H9 (cell line): ENCODE measurements at regions not wholly inside any gene's neighbourhood (a gene's known extent, or its start where the extent isn't known, plus 50 kb on each side); places are given as distances from the start of the nearest gene placed in this dataset.
"Not testable (repeated sequence)": the region's sequence is repeated elsewhere in the genome, so short reads cannot be mapped to it uniquely, and the experiment has no call there.

Experiments used
- DNase-seq: peaks from one replicate; pipeline ENCODE4 v3.0.0-alpha.2; 2017
- H2AFZ ChIP-seq: one replicate; pipeline ENCODE4 v1.6.1; 2013; ENCODE audit warnings: mild to moderate bottlenecking, low read length, control low read depth, moderate library complexity
- H2AK5ac ChIP-seq: 2 replicates; pipeline ENCODE4 v1.6.1; 2013; ENCODE audit warnings: low read length, control low read depth, mixed read lengths; ENCODE audit not compliant: insufficient read length
- H2BK120ac ChIP-seq: one replicate; pipeline ENCODE4 v1.6.1; 2013; ENCODE audit warnings: low read depth, mild to moderate bottlenecking, low read length, control low read depth, inconsistent platforms; ENCODE audit not compliant: poor library complexity, severe bottlenecking
- H2BK12ac ChIP-seq: 2 replicates; pipeline ENCODE4 v1.6.1; 2013; ENCODE audit warnings: low read length, control low read depth, mixed read lengths, low read depth; ENCODE audit not compliant: insufficient read length
- H2BK15ac ChIP-seq: 2 replicates; pipeline ENCODE4 v1.6.1; 2013; ENCODE audit warnings: low read depth, low read length, control low read depth
- H2BK20ac ChIP-seq: one replicate; pipeline ENCODE4 v1.6.1; 2013; ENCODE audit warnings: low read depth, mild to moderate bottlenecking, low read length, control low read depth, inconsistent platforms; ENCODE audit not compliant: poor library complexity, severe bottlenecking
- H2BK5ac ChIP-seq: 2 replicates; pipeline ENCODE4 v1.6.1; 2013; ENCODE audit warnings: low read length, control low read depth, mixed read lengths; ENCODE audit not compliant: insufficient read length
- H3K14ac ChIP-seq: 2 replicates; pipeline ENCODE4 v1.6.1; 2013; ENCODE audit warnings: low read length, control low read depth; ENCODE audit not compliant: insufficient read depth
- H3K18ac ChIP-seq: 2 replicates; pipeline ENCODE4 v1.6.1; 2013; ENCODE audit warnings: low read depth, mild to moderate bottlenecking, mixed read lengths, low read length, control low read depth; ENCODE audit not compliant: insufficient read length
- H3K23ac ChIP-seq: 2 replicates; pipeline ENCODE4 v1.6.1; 2013; ENCODE audit warnings: low read length, control low read depth, mixed read lengths, low read depth; ENCODE audit not compliant: insufficient read length
- H3K23me2 ChIP-seq: 2 replicates; pipeline ENCODE4 v1.6.1; 2013; ENCODE audit warnings: low read depth, mild to moderate bottlenecking, mixed read lengths, low read length, control low read depth; ENCODE audit not compliant: insufficient read length, poor library complexity, severe bottlenecking
- H3K27ac ChIP-seq: 2 replicates; pipeline ENCODE4 v1.5.1; 2013; ENCODE audit warnings: low read length, control low read depth, mixed read lengths, low read depth; ENCODE audit not compliant: insufficient read length
- H3K27me3 ChIP-seq: 2 replicates; pipeline ENCODE4 v1.6.1; 2013; ENCODE audit warnings: low read length, control low read depth, inconsistent platforms; ENCODE audit not compliant: insufficient read depth
- H3K4ac ChIP-seq: 2 replicates; pipeline ENCODE4 v1.6.1; 2013; ENCODE audit warnings: low read depth, mild to moderate bottlenecking, control low read depth, inconsistent platforms, low read length, moderate library complexity
- H3K4me1 ChIP-seq: 2 replicates; pipeline ENCODE4 v1.6.1; 2013; ENCODE audit warnings: low read length, control low read depth, inconsistent platforms; ENCODE audit not compliant: insufficient read depth
- H3K4me2 ChIP-seq: 2 replicates; pipeline ENCODE4 v1.6.1; 2013; ENCODE audit warnings: low read length, control low read depth, mixed read lengths; ENCODE audit not compliant: insufficient read length, insufficient read depth
- H3K56ac ChIP-seq: 2 replicates; pipeline ENCODE4 v1.6.1; 2013; ENCODE audit warnings: low read depth, mild to moderate bottlenecking, mixed read lengths, low read length, control low read depth; ENCODE audit not compliant: insufficient read length
- H3K79me1 ChIP-seq: 2 replicates; pipeline ENCODE4 v1.6.1; 2013; ENCODE audit warnings: low read depth, mild to moderate bottlenecking, moderate library complexity, low read length, control low read depth, inconsistent platforms; ENCODE audit not compliant: insufficient read depth, poor library complexity, severe bottlenecking
- H3K79me2 ChIP-seq: 2 replicates; pipeline ENCODE4 v1.6.1; 2013; ENCODE audit warnings: low read length, control low read depth, inconsistent platforms; ENCODE audit not compliant: insufficient read depth
- H3K9ac ChIP-seq: 2 replicates; pipeline ENCODE4 v1.6.1; 2013; ENCODE audit warnings: low read length, control low read depth, mixed read lengths; ENCODE audit not compliant: insufficient read length; ENCODE audit errors: extremely low read depth
- H3K9me3 ChIP-seq: one replicate; pipeline ENCODE4 v1.6.1; 2013; ENCODE audit warnings: low read depth, low read length, inconsistent platforms; ENCODE audit not compliant: control insufficient read depth
- H3T11ph ChIP-seq: one replicate; pipeline ENCODE4 v1.6.1; 2013; ENCODE audit warnings: mild to moderate bottlenecking, low read length, control low read depth, inconsistent platforms
- H4K20me1 ChIP-seq: one replicate; pipeline ENCODE4 v1.6.1; 2013; ENCODE audit not compliant: control insufficient read depth, insufficient read length, insufficient read depth
- H4K5ac ChIP-seq: 2 replicates; pipeline ENCODE4 v1.6.1; 2013; ENCODE audit warnings: low read depth, mild to moderate bottlenecking, mixed read lengths, low read length, control low read depth; ENCODE audit not compliant: insufficient read length
- H4K8ac ChIP-seq: replicated peaks from 2 replicates; pipeline ENCODE4 v1.6.1; 2013; ENCODE audit warnings: low read length, control low read depth, mixed read lengths, low read depth; ENCODE audit not compliant: insufficient read length
- H4K91ac ChIP-seq: 2 replicates; pipeline ENCODE4 v1.6.1; 2013; ENCODE audit warnings: low read depth, mild to moderate bottlenecking, moderate library complexity, mixed read lengths, low read length, control low read depth; ENCODE audit not compliant: insufficient read length
- H3K27ac Mint-ChIP-seq, 3 experiments: 2 replicates in 2 of 3; 3 replicates in 1 of 3; pipeline ENCODE4 v1.8.0; 2020 to 2021; ENCODE audit warnings: mixed read lengths in 3 of 3, mild to moderate bottlenecking in 1 of 3, moderate library complexity in 1 of 3
- H3K27me3 Mint-ChIP-seq: 2 replicates; pipeline ENCODE4 v1.8.0; 2021; ENCODE audit warnings: low read depth, mild to moderate bottlenecking, moderate library complexity, mixed read lengths
- H3K36me3 Mint-ChIP-seq, 3 experiments: 2 replicates in 2 of 3; 3 replicates in 1 of 3; pipeline ENCODE4 v1.8.0; 2020 to 2021; ENCODE audit warnings: low read depth in 3 of 3, mixed read lengths in 3 of 3; ENCODE audit not compliant: insufficient read depth in 1 of 3
- H3K4me1 Mint-ChIP-seq, 2 experiments: 2 replicates each; pipeline ENCODE4 v1.8.0; 2020; ENCODE audit warnings: mixed read lengths in 2 of 2
- H3K4me3 Mint-ChIP-seq, 2 experiments: 2 replicates in 1 of 2; 3 replicates in 1 of 2; pipeline ENCODE4 v1.8.0; 2020 to 2021; ENCODE audit warnings: mild to moderate bottlenecking in 2 of 2, mixed read lengths in 2 of 2, moderate library complexity in 1 of 2
- H3K9me3 Mint-ChIP-seq, 2 experiments: 2 replicates in 1 of 2; 3 replicates in 1 of 2; pipeline ENCODE4 v1.8.0; 2020; ENCODE audit warnings: mild to moderate bottlenecking in 2 of 2, mixed read lengths in 2 of 2, moderate library complexity in 1 of 2
- CTCF ChIP-seq: fragments of 200-600 bp; sonication (generic); conservative IDR thresholded peaks from 3 replicates; pipeline ENCODE4 v1.8.0; 2021; ENCODE audit warnings: antibody characterized with exemption, mild to moderate bottlenecking
- WGBS: extraction: QIAGEN DNeasy Blood & Tissue Kit; methylation state at CpG from one replicate; pipeline ENCODE4 v1.1.7; 2013; ENCODE audit warnings: missing lambda C conversion rate, low lambda C conversion rate, mixed read lengths; ENCODE audit not compliant: insufficient read length; ENCODE audit errors: extremely low coverage; 5-methylcytosine and 5-hydroxymethylcytosine counted together

- no peak overlapping the region for H2AFZ ChIP-seq
- H2AK5ac ChIP-seq: no peak overlapping the region
- H3K9ac ChIP-seq: no peak overlapping the region
- H4K20me1 ChIP-seq: no peaks in the 10 kb centered on the region
- H3K79me1 ChIP-seq: no peaks in the 10 kb centered on the region
- H2BK5ac ChIP-seq: no peak overlapping the region
- H3K27ac ChIP-seq: no peak overlapping the region
- no peak overlapping the region for H4K5ac ChIP-seq
- no peak overlapping the region for H3K23ac ChIP-seq
- H3K4me1 ChIP-seq: no peaks in the 10 kb centered on the region
- no peak overlapping the region; a peak in 1 of 7 replicates for H3K27ac Mint-ChIP-seq
- no peak for DNase-seq
- no peak overlapping the region for H3K18ac ChIP-seq
- H2BK20ac ChIP-seq: no peak overlapping the region
- no peak overlapping the region for H3T11ph ChIP-seq
- no peaks in the 10 kb centered on the region for H3K27me3 ChIP-seq
- no peak overlapping the region for H2BK120ac ChIP-seq
- no peak overlapping the region for H2BK15ac ChIP-seq
- no peak overlapping the region for H3K4ac ChIP-seq
- H4K91ac ChIP-seq: no peak overlapping the region
- WGBS: 100% methylated on average over 4 of the region's 29 CpGs
- H3K79me2 ChIP-seq: no peaks in the 10 kb centered on the region
- H3K4me3 Mint-ChIP-seq: no peak overlapping the region
- H3K14ac ChIP-seq: no peak overlapping the region
- H4K8ac ChIP-seq: no peak overlapping the region
- H3K9me3 ChIP-seq: no peaks in the 10 kb centered on the region
- H3K27me3 Mint-ChIP-seq: no peaks in the 10 kb centered on the region; the same call in 1 of the 2 replicates
- no peak for TF ChIP-seq CTCF
- H3K36me3 Mint-ChIP-seq: no peaks in the 10 kb centered on the region; a peak in 1 of 7 replicates
- H3K23me2 ChIP-seq: no peaks in the 10 kb centered on the region
- H3K4me2 ChIP-seq: no peak overlapping the region
- H3K9me3 Mint-ChIP-seq: no peaks in the 10 kb centered on the region; a peak in 2 of 5 replicates
- H3K4me1 Mint-ChIP-seq: no peaks in the 10 kb centered on the region
- no peak overlapping the region for H2BK12ac ChIP-seq
- no peak overlapping the region for H3K56ac ChIP-seq
Measured at GRCh38 chr18:78799382-78800089, 180.1 kb upstream of the SALL3 start.

GRCh38 chr18:78800102-78800851 is 179.3 kb upstream of the SALL3 start:
- H3K18ac ChIP-seq, H3K9me3 ChIP-seq, H3K23ac ChIP-seq, H2BK20ac ChIP-seq, H3K4ac ChIP-seq, H3K4me3 Mint-ChIP-seq, H3K27me3 ChIP-seq, H3K9me3 Mint-ChIP-seq, H2AK5ac ChIP-seq, H2BK120ac ChIP-seq, H3K27me3 Mint-ChIP-seq, H3K36me3 Mint-ChIP-seq, DNase-seq, H3K79me2 ChIP-seq, H2BK12ac ChIP-seq, H3K56ac ChIP-seq, H4K20me1 ChIP-seq, H3K23me2 ChIP-seq, H3K9ac ChIP-seq, H3T11ph ChIP-seq, H2BK5ac ChIP-seq, H3K14ac ChIP-seq, H3K27ac Mint-ChIP-seq, H3K27ac ChIP-seq, H3K4me1 Mint-ChIP-seq, H3K79me1 ChIP-seq, H3K4me1 ChIP-seq, H4K5ac ChIP-seq, H3K4me2 ChIP-seq, H2BK15ac ChIP-seq, H4K8ac ChIP-seq, H2AFZ ChIP-seq, H4K91ac ChIP-seq: not testable (repeated sequence)
- no CpG with 5 or more reads among the region's 14 CpGs for WGBS
